Dedifferentiated amniotic fluid mesenchymal stem cell (primary cell): ENCODE measurements at regions not wholly inside any gene's neighbourhood (a gene's known extent, or its start where the extent isn't known, plus 50 kb on each side); places are given as distances from the start of the nearest gene placed in this dataset.

Source experiments
- DNase-seq: peaks from one replicate; pipeline ENCODE4 v3.0.0-alpha.2; 2016; ENCODE audit errors: extremely low spot score

- no peak for DNase-seq
Observed at GRCh38 chr14:101193845-101194372, 290.4 kb upstream of the RTL1 start.

- no peak for DNase-seq
Observed at GRCh38 chr14:101194373-101195308, 291.1 kb upstream of the RTL1 start.

GRCh38 chr14:101195309-101195901 is 291.9 kb upstream of the RTL1 start:
- no peak for DNase-seq

GRCh38 chr14:101196051-101196712 is 292.7 kb upstream of the RTL1 start:
- no peak for DNase-seq

GRCh38 chr14:101196795-101197590 is 293.5 kb upstream of the RTL1 start:
- DNase-seq = no peak

- no peak for DNase-seq
Observed at GRCh38 chr14:101197595-101198397, 294.3 kb upstream of the RTL1 start.

GRCh38 chr14:101198398-101199027 is 295.0 kb upstream of the RTL1 start:
- DNase-seq = no peak

- DNase-seq = no peak
Observed at GRCh38 chr14:101199028-101199770, 295.7 kb upstream of the RTL1 start.

- DNase-seq = no peak
Observed at GRCh38 chr14:101200008-101200649, 296.6 kb upstream of the RTL1 start.

GRCh38 chr14:101200650-101201516 is 297.4 kb upstream of the RTL1 start:
- no peak for DNase-seq

GRCh38 chr14:101201535-101202151 is 298.1 kb upstream of the RTL1 start:
- no peak for DNase-seq

- no peak for DNase-seq
Observed at GRCh38 chr14:101202627-101203404, 299.3 kb upstream of the RTL1 start.

GRCh38 chr14:101206556-101206955 is 303.0 kb upstream of the RTL1 start:
- DNase-seq = no peak

- no peak for DNase-seq
Observed at GRCh38 chr14:101207041-101207440, 303.5 kb upstream of the RTL1 start.

- DNase-seq = no peak
Observed at GRCh38 chr14:101207897-101208296, 304.4 kb upstream of the RTL1 start.

GRCh38 chr14:101209594-101209993 is 306.1 kb upstream of the RTL1 start:
- DNase-seq = no peak

- DNase-seq = no peak
Observed at GRCh38 chr14:101215266-101215665, 311.7 kb upstream of the RTL1 start.
